ENCODE measurements at regions not wholly inside any gene's neighbourhood (a gene's known extent, or its start where the extent isn't known, plus 50 kb on each side); places are given as distances from the start of the nearest gene placed in this dataset.

DNA sequence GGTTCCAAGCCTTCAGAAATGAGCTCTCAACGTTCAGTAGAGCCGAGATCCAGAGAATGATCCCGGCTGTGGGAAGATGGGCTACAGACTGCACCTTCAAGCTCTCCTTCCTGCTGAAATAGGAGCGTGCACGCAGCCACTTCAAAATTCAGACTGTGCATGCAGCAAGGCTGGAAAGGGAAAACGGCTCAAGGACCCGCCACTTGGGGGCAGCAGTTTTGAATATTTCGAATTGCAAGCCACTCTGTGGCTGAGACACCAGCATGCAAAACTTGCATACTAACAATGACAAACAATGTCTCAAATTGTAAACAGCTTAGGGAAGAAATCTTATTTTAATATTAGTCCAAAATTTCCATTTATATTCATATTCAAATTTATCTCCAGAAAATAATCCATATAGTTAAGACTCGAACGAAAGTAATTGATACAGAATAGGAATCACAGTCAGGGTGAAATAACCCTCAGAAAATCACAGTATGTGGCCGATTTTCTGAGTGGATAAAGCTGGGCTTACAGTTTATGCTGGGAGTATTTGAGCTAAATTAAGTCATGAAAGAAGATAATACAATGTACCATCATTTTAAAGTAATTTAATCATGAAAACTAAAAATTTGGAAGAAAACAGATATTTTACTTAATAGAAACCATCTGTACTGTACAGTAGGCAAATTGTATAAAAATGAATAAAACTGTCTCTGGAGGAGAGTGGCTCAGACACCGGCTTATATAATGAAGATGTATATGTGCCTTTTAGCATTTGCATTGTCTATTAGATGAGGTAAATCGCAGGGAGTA lies 137.9 kb upstream of the MKI67 start:
- TF ChIP-seq, protein P1, sequence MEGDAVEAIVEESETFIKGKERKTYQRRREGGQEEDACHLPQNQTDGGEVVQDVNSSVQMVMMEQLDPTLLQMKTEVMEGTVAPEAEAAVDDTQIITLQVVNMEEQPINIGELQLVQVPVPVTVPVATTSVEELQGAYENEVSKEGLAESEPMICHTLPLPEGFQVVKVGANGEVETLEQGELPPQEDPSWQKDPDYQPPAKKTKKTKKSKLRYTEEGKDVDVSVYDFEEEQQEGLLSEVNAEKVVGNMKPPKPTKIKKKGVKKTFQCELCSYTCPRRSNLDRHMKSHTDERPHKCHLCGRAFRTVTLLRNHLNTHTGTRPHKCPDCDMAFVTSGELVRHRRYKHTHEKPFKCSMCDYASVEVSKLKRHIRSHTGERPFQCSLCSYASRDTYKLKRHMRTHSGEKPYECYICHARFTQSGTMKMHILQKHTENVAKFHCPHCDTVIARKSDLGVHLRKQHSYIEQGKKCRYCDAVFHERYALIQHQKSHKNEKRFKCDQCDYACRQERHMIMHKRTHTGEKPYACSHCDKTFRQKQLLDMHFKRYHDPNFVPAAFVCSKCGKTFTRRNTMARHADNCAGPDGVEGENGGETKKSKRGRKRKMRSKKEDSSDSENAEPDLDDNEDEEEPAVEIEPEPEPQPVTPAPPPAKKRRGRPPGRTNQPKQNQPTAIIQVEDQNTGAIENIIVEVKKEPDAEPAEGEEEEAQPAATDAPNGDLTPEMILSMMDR (IDR thresholded peaks at IDR 0.05; ENCODE audit: insufficient read depth, low read length): peak; percentile 44
- no peak overlapping the region for H3K4me3 ChIP-seq (ENCODE audit: low read depth, low read length)
- peak; percentile 38 for DNase-seq (ENCODE audit: low read depth)

DNA sequence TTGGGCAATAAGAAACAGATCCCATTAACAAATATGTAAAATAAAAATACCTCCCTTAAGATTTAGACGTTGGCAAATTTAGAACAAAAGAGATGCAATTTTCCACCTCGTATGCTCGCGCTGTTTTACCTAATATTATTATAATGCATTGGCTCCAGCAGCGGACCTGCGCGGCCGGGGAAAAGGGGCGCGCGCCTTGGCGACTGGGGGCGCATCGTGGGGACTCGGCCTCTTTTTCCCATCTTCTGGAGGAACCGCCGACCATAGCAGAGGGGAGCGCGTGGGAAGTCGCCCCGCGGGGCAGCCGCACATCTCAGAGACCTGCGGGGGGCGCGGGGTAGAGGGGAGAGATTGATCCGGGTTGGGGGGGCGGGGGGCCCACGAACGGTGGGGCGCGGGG lies 139.4 kb upstream of the MKI67 start:
- no peak for DNase-seq (ENCODE audit: low read depth)
- TF ChIP-seq, protein P1 (IDR thresholded peaks at IDR 0.05; ENCODE audit: insufficient read depth, low read length): no peak
- no peak overlapping the region for H3K4me3 ChIP-seq (ENCODE audit: low read depth, low read length)

DNA sequence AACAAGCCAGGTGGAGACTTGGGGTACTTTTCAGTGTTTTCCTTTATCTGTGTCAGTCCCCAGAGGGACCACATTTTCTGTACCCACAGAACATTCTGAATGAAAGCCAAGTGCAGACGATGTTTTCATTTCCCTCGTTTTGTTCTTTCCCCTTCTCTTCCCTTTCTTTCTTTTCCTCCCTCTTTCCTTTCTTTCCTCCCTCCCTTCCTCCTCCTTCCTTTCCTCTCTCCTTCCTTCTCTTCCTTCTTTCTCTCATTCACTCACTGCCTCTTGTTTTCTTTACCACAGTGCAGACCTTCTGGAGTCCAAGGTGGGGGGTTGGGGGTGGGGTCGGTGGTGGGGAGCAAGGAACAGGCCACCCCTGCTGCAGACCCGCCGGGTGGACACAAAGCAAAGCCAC lies 141.4 kb upstream of the MKI67 start:
- TF ChIP-seq, protein P1 (IDR thresholded peaks at IDR 0.05; ENCODE audit: insufficient read depth, low read length): no peak
- H3K4me3 ChIP-seq (ENCODE audit: low read depth, low read length): no peak overlapping the region
- DNase-seq (ENCODE audit: low read depth): no peak

DNA sequence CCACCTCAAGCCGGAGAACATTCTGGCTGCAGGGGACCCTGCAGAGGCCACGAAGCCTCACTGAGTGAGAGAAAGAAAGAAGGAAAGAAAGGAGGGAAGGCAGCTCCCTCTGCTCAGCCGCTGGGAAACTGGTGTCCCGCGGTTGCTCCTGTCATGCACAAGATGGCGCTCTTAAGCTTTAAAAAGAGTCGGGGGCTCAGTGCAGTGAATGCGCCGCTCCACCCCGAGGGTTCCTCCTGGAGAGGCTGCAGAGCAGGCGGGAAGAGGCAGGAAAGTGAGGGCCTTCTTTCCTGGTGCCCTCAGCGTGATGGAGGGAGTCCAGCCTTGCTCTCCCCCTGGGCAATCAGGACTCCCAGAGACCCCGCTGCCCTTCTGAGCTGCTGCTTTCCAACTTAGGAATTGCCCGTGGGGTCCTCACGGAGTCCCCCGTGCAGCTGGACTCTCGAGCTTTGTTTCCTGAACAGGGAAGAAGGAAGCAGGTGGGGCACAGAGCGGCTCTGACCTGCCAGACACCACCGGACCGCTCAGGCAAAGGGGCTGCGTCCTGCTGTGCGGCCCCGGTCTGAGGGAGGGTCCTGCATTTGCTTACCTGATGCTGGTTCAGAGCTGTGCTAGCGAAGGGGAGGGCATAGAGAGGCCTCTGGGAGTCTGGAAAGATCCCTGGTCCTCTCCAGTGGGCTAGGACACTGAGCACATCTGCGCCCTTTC lies 141.9 kb upstream of the MKI67 start:
- no peak overlapping the region for H3K4me3 ChIP-seq (ENCODE audit: low read depth, low read length)
- TF ChIP-seq, protein P1 (IDR thresholded peaks at IDR 0.05; ENCODE audit: insufficient read depth, low read length): no peak
- DNase-seq (ENCODE audit: low read depth): no peak

DNA sequence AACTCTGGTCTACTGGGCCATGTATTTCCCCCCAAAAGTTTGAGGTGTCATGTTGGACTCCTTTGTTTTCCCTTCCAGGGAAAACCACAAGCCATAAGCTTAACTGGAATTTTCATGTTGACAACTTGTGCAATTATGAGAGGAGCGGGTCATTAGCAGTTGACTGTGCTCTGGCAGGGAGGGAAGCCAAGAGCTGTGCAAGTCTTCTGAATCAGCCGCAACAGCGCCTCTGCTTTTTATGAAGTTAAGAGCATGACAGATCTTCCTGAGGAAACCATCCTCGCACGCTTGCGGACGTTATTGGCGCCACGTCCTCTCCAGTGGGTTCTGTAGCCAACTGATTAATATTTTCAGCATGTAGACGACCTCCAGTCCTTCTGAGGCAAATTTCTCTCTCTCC lies 148.7 kb upstream of the MKI67 start:
- DNase-seq (ENCODE audit: low read depth): peak; percentile 0
- TF ChIP-seq, protein P1 (IDR thresholded peaks at IDR 0.05; ENCODE audit: insufficient read depth, low read length): no peak
- no peak overlapping the region for H3K4me3 ChIP-seq (ENCODE audit: low read depth, low read length)

DNA sequence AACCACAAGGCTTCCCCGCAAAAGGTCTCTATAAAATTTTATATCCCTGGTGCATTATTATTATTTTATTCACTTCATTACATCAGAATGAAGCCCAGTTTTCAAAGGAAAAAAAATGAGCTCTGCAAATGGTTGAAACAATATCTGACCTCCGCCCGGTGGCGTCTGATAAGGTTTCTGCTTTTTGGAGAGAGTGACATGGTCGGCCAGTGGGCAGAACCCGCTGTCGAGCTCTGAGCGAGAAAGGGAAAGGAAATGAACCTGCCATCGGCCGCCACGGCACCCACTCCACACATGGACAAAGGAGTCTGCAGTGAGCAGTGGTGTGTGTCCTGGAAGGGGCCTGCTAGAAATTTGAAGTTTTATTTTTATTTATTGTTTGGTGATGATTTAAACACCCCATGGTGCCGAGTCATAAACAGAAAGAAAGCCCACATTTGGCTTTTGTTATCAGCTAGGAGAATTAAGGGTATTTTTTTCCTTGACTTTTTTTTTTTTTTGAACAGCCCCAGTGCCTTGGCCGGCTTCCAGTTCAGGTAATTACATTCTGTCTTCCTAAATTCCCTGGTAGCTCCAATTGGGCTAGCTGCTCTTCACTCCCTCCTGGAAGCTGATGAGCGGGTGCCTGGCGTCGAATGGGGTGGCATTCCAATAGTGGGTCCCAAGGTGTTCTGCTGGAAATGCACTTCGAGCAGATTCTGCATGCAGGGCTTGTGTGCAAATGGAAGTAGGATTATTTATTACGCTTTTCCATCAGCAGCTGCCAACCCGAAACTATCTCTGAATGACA lies 149.4 kb upstream of the MKI67 start:
- DNase-seq (ENCODE audit: low read depth): no peak
- TF ChIP-seq, protein P1 (IDR thresholded peaks at IDR 0.05; ENCODE audit: insufficient read depth, low read length): no peak
- H3K4me3 ChIP-seq (ENCODE audit: low read depth, low read length): no peak overlapping the region

All from fibroblast of the aortic adventitia (primary cell).